Mononuclear cell (primary cell): ENCODE measurements at regions not wholly inside any gene's neighbourhood (a gene's known extent, or its start where the extent isn't known, plus 50 kb on each side); places are given as distances from the start of the nearest gene placed in this dataset.

Source experiments
- H3K27me3 ChIP-seq: 2 replicates; pipeline ENCODE4 v1.6.0; 2011; ENCODE audit warnings: low read length, control low read depth; ENCODE audit not compliant: insufficient read depth
- H3K4me1 ChIP-seq: 2 replicates; pipeline ENCODE4 v1.5.1; 2011; ENCODE audit warnings: mild to moderate bottlenecking, low read length, control low read depth; ENCODE audit not compliant: insufficient read depth
- H3K4me3 ChIP-seq: 2 replicates; pipeline ENCODE4 v1.5.1; 2011; ENCODE audit warnings: mild to moderate bottlenecking, low read length, moderate library complexity
- H3K9me3 ChIP-seq: 2 replicates; pipeline ENCODE4 v1.5.1; 2011; ENCODE audit warnings: low read depth, mild to moderate bottlenecking, control low read depth, low read length

DNA sequence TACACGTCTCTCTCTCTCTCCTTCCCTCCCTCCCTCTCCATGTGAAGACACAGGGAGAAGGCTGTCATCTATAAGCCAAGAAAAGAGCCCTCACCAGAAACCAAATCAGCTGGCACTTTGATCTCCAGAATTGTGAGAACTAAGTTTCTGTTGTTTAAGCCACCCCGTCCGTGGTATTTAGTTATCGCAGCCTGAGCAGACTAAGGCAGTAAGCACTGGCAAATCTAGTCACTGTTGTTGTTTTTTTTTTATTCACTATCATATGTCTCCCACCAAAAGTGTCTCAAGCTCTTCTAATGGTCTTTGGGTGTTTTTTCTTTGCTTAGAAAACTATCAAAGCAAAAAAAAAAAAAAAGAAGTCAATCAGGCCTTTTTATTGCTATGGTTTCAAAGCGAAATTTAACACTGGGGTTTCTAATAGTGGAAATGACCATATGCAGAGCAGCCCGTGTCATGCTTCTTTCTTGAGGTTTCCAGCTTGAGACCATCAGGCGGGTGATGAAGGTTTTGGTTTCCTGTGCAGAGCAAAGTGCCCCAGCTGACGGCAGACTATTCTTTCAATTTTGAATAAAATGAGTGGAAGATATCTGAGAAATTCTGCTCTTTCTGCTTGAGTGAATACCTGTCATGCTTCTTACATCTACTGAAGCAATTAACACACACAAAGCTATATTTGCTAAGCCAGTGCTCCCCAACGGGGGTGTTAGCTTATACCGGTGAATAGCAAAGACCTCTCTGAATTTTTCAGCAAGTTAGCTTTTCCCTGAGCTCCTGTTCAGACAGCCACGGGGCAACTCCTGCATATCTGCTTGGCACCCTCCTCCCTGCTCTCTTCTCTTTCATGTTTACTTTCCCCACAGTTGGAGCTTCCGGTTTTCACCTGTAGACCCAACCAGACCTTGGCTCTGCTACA is 394.1 kb upstream of the ATP5MC3 start:
- Histone ChIP-seq H3K4me3 (no peak overlapping the region), H3K9me3 (no peaks in the 10 kb centered on the region), H3K27me3 (no peaks in the 10 kb centered on the region), H3K4me1 (peaks cover 20% of the 10 kb centered on the region)

DNA sequence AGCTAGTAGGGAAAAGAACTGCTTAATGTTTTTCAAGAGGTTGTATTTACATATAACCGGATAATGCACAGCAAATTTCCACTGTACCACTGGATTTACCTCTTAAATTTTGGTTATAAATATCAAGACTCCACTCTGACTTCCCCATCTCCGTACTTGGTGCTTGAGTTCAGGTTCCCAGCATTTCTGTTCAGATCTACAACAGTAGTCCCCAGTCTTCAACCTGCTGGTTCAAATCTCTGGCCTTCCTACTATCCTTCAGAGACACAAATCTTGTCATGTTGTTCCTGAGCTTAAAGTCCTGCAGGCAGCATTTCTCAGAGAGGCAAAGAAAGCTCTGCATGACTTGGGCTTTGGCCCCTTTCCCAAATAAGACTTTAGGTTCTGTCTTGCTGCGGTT is 392.6 kb upstream of the ATP5MC3 start:
- H3K27me3 ChIP-seq = no peaks in the 10 kb centered on the region
- no peak overlapping the region for H3K4me3 ChIP-seq
- peaks cover 11% of the 10 kb centered on the region for H3K4me1 ChIP-seq
- H3K9me3 ChIP-seq = no peaks in the 10 kb centered on the region

DNA sequence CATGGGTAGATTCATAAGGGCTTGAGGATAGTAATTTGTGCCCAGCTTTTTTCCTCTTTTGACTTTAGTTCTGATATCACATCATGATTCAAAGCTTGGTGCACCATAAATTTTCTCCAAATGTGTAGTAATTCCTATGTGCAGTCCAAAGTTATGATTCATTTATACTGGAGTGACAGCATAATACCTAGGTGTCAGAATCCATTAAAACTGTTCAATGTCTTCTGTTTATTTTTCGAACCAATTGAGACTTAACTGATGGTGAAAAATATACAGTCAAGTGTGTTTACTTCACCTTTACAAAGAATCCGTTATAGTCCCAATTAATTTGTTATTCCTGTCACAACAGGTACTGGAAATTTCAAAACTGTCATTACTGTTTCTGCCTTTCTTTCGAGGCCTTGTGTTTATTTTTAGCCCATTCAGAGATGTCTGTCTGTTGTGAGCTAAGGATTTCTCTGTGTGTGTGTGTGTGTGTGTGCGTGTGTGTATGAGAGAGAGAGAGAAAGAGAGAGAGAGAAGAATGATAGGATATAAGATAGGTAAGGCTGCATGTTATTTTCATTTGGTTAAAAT is 389.7 kb upstream of the ATP5MC3 start:
- Histone ChIP-seq H3K4me1 (peaks cover 5% of the 10 kb centered on the region), H3K9me3 (no peaks in the 10 kb centered on the region), H3K4me3 (no peak overlapping the region), H3K27me3 (no peaks in the 10 kb centered on the region)

DNA sequence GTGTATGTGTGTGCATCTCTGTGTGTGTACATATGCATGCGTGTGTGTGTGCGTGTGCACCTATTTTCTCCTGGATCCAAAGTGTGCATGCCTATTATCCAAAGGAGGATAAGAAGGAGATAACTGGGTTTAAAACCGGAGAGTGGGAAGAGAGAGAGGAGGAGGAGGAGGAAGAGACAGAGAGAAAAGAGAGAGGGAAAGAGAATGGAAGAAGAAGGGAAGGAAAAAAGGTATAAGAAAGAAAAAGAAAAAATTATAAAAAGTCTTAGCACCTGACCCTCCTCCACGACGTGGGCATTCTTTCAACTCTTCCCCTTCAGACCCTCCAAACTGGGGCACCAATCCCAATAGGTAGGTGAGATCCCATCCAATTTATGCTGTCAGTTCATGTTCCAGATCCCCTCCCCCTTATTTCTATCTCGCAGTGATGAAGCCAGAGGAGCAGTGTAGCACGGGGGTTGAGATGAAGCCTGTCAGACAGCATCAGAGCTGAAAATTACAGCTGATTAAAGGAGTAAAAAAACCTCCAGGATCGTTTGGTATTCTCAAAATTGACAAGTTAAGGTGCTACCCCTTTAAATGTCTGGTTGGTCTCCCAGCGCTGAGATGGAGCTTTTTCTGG is 386.7 kb upstream of the ATP5MC3 start:
- Histone ChIP-seq H3K4me1 (no peaks in the 10 kb centered on the region), H3K9me3 (no peaks in the 10 kb centered on the region), H3K4me3 (no peak overlapping the region), H3K27me3 (no peaks in the 10 kb centered on the region)

DNA sequence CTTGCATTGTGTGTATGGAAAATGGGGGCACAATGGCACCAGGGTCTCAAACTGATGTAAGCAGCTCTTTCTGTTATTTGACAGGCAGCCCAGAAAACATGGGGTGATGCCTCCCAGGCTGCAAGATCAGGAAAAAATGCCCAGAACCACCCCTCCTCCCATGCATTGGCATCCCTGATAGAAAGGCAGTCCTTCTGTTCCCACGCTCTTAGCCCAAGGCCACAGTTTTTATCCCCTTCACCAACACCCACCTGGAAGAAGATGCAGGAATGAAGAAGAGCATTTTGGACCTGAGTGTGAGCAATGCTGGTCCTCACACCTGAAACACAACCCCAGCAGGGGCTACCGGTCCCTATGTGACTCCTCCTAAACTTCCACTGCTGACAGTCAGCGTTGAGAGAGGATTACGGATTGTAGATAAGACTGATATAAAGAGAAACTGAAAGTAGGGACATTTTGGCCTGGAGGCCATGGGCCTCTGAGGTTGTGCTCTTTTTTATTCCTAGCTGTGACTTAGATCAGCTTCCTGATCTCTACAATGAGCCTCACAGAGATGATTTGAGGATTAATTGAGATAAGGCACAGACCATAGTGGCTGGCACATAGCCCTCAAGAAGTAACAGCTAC is 386.0 kb upstream of the ATP5MC3 start:
- H3K4me1 ChIP-seq = no peaks in the 10 kb centered on the region
- H3K27me3 ChIP-seq = no peaks in the 10 kb centered on the region
- no peaks in the 10 kb centered on the region for H3K9me3 ChIP-seq
- H3K4me3 ChIP-seq = no peak overlapping the region

DNA sequence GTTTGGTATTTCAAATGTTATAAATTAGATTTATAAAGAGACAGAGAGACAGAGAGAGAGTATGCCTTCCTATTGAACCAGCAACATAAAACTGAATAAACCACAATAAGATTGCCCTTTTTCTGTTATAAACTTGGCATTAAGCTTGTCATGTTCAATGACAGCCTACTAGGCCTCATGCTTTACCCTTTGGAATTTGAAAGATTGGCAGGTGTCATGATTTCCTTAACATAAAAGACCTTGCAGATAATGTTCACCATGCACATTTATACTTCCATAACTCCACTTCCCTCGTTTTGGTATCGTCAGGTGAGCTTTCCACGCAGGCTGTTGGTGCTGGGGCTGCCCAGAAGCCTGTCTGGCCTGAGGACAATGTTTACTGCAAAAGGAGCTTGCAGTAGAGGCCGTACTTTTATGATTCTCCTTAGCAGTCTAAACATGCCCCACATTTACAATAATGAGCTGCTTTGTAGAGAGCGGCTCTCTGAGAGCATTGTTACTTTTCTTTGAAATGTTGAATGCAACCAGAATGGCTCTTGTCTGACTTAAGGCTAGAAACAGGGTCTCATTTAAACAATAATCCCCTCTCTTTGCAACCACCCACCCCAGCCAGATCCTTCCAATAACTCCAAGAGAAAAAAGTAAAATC is 379.1 kb upstream of the ATP5MC3 start:
- Histone ChIP-seq H3K4me3 (no peak overlapping the region), H3K4me1 (no peaks in the 10 kb centered on the region), H3K27me3 (no peaks in the 10 kb centered on the region), H3K9me3 (no peaks in the 10 kb centered on the region)

DNA sequence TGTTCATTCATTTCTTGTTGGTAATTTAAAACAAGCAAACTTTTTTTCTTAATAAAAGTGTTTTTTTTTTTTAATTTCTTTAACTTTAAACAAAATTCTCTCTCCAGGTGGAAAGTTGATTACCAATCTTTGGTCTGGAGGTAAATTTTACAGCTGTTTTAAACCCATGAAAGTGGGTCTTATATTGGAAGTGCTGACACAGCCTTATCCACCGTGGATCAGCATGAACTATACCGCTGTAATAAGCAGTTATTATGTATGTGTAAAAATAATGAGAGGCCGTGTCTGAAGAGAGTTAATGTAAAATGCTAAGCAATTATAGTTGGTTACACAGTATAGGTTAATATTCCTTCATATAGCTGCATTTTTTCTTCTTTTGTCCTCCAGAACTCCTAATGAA is 378.1 kb upstream of the ATP5MC3 start:
- no peaks in the 10 kb centered on the region for H3K4me1 ChIP-seq
- H3K9me3 ChIP-seq = no peaks in the 10 kb centered on the region
- no peaks in the 10 kb centered on the region for H3K27me3 ChIP-seq

DNA sequence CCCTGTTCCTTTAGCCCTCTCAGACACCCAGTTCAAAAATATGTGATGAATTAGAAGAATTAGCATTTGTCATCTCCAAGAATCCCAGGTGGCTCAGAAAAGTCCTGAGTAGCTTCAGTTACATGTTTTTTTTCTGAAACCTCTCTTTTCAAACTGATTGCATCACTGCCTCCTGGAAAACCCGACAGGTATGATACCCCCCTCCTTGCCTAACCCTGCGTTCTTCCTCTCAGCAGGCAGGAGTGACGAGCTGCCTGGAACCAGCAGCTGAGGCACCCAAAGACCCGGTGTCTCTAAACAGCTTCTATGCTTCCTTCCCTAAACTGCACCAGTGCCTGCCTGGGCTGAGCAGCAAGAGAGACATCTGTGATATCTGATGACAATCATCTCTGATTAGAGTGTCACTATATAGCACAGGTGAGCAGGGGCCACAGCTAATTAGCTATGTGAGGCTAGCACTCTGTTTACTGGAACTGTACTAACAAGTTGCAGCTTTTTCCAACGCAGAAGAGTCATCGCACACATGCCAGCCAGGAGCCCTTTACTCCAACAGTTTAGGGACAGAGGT is 376.4 kb upstream of the ATP5MC3 start:
- no peaks in the 10 kb centered on the region for H3K9me3 ChIP-seq
- H3K4me3 ChIP-seq = no peak overlapping the region
- no peaks in the 10 kb centered on the region for H3K27me3 ChIP-seq
- peaks cover 2% of the 10 kb centered on the region for H3K4me1 ChIP-seq

More for the DNA sequence above, 378.1 kb upstream of the ATP5MC3 start:
- H3K4me3 ChIP-seq = no peak overlapping the region

DNA sequence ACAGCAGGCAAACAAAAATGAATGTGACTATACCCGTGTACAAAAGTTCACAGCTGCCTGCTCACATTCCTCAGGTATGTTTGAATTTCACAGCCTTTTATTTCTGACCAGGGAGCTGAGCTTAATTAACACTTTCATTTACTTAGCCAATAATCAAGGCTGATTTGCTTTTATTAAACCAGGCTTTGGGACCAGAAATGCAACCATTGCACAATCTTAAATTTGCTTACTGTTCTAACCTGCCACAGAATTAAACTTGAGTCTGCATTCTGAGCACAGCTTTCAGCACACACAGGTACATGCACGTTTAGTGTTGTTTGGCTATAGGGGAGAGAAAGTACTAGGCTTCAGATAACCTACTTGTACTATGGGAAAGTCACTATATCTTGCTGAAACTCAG is 372.4 kb upstream of the ATP5MC3 start:
- Histone ChIP-seq H3K4me1 (peaks cover 6% of the 10 kb centered on the region), H3K27me3 (no peaks in the 10 kb centered on the region), H3K4me3 (no peak overlapping the region), H3K9me3 (no peaks in the 10 kb centered on the region)

DNA sequence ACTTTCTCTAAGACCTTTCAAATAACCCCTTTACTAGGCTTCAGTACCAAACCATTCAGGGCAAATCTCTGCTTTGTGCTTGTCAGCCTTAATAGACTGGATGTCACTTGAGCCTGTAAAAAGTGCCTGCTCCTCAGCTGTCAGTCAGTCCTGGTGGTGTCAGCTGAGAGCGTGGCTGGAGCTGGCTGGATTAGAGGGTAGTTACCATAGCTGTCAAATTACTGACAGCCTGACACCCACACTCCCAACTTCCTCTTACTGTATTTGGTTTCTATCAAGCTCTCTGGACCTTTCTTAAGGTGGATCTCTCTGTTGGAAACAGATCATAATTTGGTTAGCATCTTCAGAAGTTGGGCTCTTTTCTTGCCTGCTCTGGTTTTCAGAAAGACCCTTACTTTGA is 371.4 kb upstream of the ATP5MC3 start:
- Histone ChIP-seq H3K9me3 (no peaks in the 10 kb centered on the region), H3K4me3 (no peak overlapping the region), H3K27me3 (no peaks in the 10 kb centered on the region), H3K4me1 (peaks cover 6% of the 10 kb centered on the region)

DNA sequence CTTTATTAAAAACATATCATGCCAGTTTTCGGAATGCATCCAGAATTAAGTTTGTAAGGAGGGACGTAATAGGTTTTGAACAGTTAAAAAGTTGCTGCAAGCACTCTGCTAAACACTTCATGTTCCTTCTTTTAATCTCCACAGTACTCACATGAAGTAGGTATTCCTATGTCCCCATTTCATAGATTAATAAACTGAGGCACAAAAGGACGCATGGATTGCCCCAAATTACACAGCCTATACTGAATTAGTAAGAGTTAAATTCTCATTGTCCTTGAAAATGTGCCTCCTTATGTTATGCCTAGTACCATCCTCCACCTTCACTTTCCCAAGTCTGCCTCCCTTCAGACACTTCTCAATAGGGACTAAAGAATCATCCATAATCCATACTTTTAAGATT is 358.9 kb upstream of the ATP5MC3 start:
- no peak overlapping the region for H3K4me3 ChIP-seq
- peaks cover 4% of the 10 kb centered on the region for H3K4me1 ChIP-seq
- peaks cover 14% of the 10 kb centered on the region for H3K9me3 ChIP-seq
- H3K27me3 ChIP-seq = no peaks in the 10 kb centered on the region

DNA sequence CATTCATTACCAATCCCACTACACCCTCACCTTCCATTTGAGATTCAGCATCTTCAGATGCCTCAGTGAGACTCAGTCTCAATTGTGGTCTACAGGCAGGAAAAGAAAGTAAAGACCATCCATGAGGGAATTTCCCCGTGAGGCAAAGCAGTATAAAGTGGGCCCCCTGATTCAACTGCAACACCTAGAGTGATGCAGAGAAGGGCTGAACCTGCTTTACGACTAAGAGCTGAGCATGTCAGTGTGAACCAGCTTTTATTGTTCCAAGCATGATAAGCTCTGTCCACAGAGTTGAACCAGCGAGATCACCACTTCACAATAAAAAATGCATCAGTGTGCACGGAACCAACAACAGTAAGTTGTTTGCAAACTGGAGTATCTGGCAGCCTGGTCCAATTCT is 357.6 kb upstream of the ATP5MC3 start:
- Histone ChIP-seq H3K4me1 (peaks cover 5% of the 10 kb centered on the region), H3K9me3 (peaks cover 14% of the 10 kb centered on the region), H3K27me3 (no peaks in the 10 kb centered on the region), H3K4me3 (no peak overlapping the region)

DNA sequence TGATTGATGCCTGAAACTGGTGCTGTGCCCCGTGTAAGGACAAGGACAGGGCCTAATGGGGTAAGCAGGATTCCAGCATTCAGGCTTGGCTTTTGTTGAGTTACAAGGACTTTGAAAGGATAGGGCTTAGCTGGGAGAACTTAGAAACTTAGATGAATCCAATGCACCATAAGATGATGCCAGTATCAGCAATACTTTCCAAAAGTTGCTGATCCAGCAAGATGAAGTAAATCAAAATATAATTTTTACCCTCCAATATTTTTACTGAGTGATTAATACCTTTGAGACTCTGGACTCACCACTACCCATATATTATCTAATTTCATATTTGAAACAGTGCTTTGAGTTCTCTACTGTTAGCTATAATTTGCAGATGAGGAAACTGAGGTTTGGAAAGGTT is 354.5 kb upstream of the ATP5MC3 start:
- H3K4me1 ChIP-seq = peaks cover 5% of the 10 kb centered on the region
- H3K9me3 ChIP-seq = no peaks in the 10 kb centered on the region
- no peak overlapping the region for H3K4me3 ChIP-seq
- H3K27me3 ChIP-seq = no peaks in the 10 kb centered on the region

DNA sequence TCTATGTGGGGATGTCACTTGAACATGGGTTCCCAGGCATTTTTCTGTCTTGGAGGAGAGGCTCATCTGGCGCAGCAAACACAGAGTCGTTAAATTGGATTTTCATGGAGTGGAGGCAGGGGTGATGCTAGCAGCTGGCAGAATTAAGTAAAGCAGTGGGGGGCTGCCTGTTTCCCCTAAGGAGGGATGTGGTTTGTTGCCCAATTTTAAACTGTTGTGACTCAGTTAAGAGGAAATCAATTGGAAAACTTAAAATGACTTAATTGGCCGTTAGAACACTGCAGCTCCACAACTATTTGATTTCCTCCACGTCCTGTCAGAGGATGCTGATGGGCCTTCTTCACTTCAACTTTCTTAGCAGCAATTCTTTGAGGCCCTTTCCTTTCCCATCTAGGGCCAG is 354.1 kb upstream of the ATP5MC3 start:
- no peaks in the 10 kb centered on the region for H3K27me3 ChIP-seq
- no peaks in the 10 kb centered on the region for H3K9me3 ChIP-seq
- peaks cover 5% of the 10 kb centered on the region for H3K4me1 ChIP-seq
- H3K4me3 ChIP-seq = no peak overlapping the region
